GM12873 (cell line): ENCODE measurements at regions not wholly inside any gene's neighbourhood (a gene's known extent, or its start where the extent isn't known, plus 50 kb on each side); places are given as distances from the start of the nearest gene placed in this dataset.

ENCODE experiments used
- CTCF ChIP-seq: IDR thresholded peaks from 2 replicates; pipeline ENCODE4 v1.5.1; 2012; ENCODE audit warnings: low read depth, mild to moderate bottlenecking, moderate library complexity, low read length, control low read depth; ENCODE audit not compliant: insufficient read depth; ENCODE audit errors: missing control alignments

GRCh38 chr3:76083992-76084391 is 298.6 kb upstream of the ZNF717 start:
- no peak for TF ChIP-seq CTCF

GRCh38 chr3:76096036-76096435 is 310.7 kb upstream of the ZNF717 start:
- TF ChIP-seq CTCF, result no peak

- no peak for TF ChIP-seq CTCF
Observed at GRCh38 chr3:76096836-76097588, 311.7 kb upstream of the ZNF717 start.

- TF ChIP-seq CTCF, result no peak
Observed at GRCh38 chr3:76097589-76097969, 312.2 kb upstream of the ZNF717 start.

- no peak for TF ChIP-seq CTCF
Observed at GRCh38 chr3:76099956-76100355, 314.6 kb upstream of the ZNF717 start.

GRCh38 chr3:76107935-76108570 is 322.7 kb upstream of the ZNF717 start:
- TF ChIP-seq CTCF, result peak; percentile 56

- TF ChIP-seq CTCF, result no peak
Observed at GRCh38 chr3:76111808-76112207, 326.5 kb upstream of the ZNF717 start.
